HEK293 (cell line): ENCODE measurements at regions not wholly inside any gene's neighbourhood (a gene's known extent, or its start where the extent isn't known, plus 50 kb on each side); places are given as distances from the start of the nearest gene placed in this dataset.

Experiments used
- CTCF ChIA-PET: fragments of 350-600 bp; formaldehyde crosslinking; extraction: SDS; loops from one replicate; lab custom pipeline; 2021; ENCODE audit warnings: antibody characterized with exemption; lab: Yijun Ruan, JAX
- POLR2A ChIA-PET: fragments of 300-600 bp; formaldehyde crosslinking; extraction: SDS; loops from one replicate; lab custom pipeline; 2020; ENCODE audit warnings: antibody characterized with exemption, inconsistent platforms; lab: Yijun Ruan, JAX
- H3K27ac ChIP-seq: fragments of 200-500 bp; sonication (Bioruptor generic); 2 replicates; pipeline ENCODE4 v1.5.1; 2014; ENCODE audit warnings: low read depth, low read length, control low read depth, inconsistent platforms; ENCODE audit errors: extremely low read depth
- H3K36me3 ChIP-seq, 2 experiments: fragments of 200-500 bp in 1 of 2; sonication (Bioruptor generic) in 1 of 2; 1 replicate in 1 of 2; 2 replicates in 1 of 2; pipeline ENCODE4 v1.5.1; 2014 to 2017; ENCODE audit warnings: inconsistent platforms in 2 of 2, low read length in 2 of 2; ENCODE audit not compliant: control insufficient read depth in 2 of 2, insufficient read depth in 1 of 2
- H3K4me1 ChIP-seq: fragments of 200-500 bp; sonication (Bioruptor generic); 2 replicates; pipeline ENCODE4 v1.5.1; 2014; ENCODE audit warnings: mild to moderate bottlenecking, low read length, inconsistent platforms; ENCODE audit not compliant: control insufficient read depth, insufficient read depth
- H3K4me3 ChIP-seq: 2 replicates; pipeline ENCODE4 v1.5.1; 2011; ENCODE audit warnings: low read depth, mild to moderate bottlenecking, control low read depth, low read length, moderate library complexity
- H3K9me3 ChIP-seq: fragments of 200-500 bp; sonication (Bioruptor generic); 2 replicates; pipeline ENCODE4 v1.5.1; 2014; ENCODE audit warnings: low read depth, low read length, inconsistent platforms; ENCODE audit not compliant: control insufficient read depth, insufficient read depth
- GLI4 ChIP-seq: fragments of 450-650 bp; formaldehyde crosslinking; IDR thresholded peaks from 2 replicates; pipeline ENCODE4 v1.5.1; 2016; ENCODE audit warnings: missing biosample characterization, missing genetic modification characterization
- GLIS1 ChIP-seq: fragments of 450-650 bp; formaldehyde crosslinking; IDR thresholded peaks from 2 replicates; pipeline ENCODE4 v1.5.1; 2016; ENCODE audit warnings: missing biosample characterization, missing genetic modification characterization
- HOXC10 ChIP-seq: sonication (generic); formaldehyde crosslinking; IDR thresholded peaks from 2 replicates; pipeline ENCODE4 v1.8.1; 2023; ENCODE audit warnings: mild to moderate bottlenecking, missing genetic modification reagents
- HOXD13 ChIP-seq: sonication (generic); formaldehyde crosslinking; IDR thresholded peaks from 2 replicates; pipeline ENCODE4 v1.8.0; 2022; ENCODE audit warnings: missing genetic modification reagents, borderline replicate concordance
- KLF1 ChIP-seq: fragments of 450-650 bp; formaldehyde crosslinking; IDR thresholded peaks from 2 replicates; pipeline ENCODE4 v1.5.1; 2016; ENCODE audit warnings: missing biosample characterization, missing genetic modification characterization
- KLF16 ChIP-seq: fragments of 450-650 bp; formaldehyde crosslinking; IDR thresholded peaks from 2 replicates; pipeline ENCODE4 v1.5.1; 2017; ENCODE audit warnings: missing biosample characterization, missing genetic modification characterization
- ZBTB11 ChIP-seq: fragments of 450-650 bp; formaldehyde crosslinking; conservative IDR thresholded peaks from 2 replicates; pipeline ENCODE4 v1.5.1; 2016; ENCODE audit warnings: low read depth, missing biosample characterization, missing genetic modification characterization
- ZNF155 ChIP-seq: fragments of 450-650 bp; formaldehyde crosslinking; IDR thresholded peaks from 2 replicates; pipeline ENCODE4 v1.5.1; 2016; ENCODE audit warnings: missing biosample characterization, missing genetic modification characterization
- ZNF202 ChIP-seq: fragments of 450-650 bp; formaldehyde crosslinking; IDR thresholded peaks from 2 replicates; pipeline ENCODE4 v1.5.1; 2016; ENCODE audit warnings: missing biosample characterization, missing genetic modification characterization, borderline replicate concordance
- ZNF211 ChIP-seq: fragments of 450-650 bp; formaldehyde crosslinking; IDR thresholded peaks from 2 replicates; pipeline ENCODE4 v1.5.1; 2016; ENCODE audit warnings: low read depth, missing biosample characterization, missing genetic modification characterization
- ZNF433 ChIP-seq: fragments of 450-650 bp; formaldehyde crosslinking; IDR thresholded peaks from 2 replicates; pipeline ENCODE4 v1.5.1; 2016; ENCODE audit warnings: missing biosample characterization, missing genetic modification characterization, low read depth
- ZNF473 ChIP-seq: fragments of 450-650 bp; formaldehyde crosslinking; IDR thresholded peaks from 2 replicates; pipeline ENCODE4 v1.5.1; 2017; ENCODE audit warnings: missing biosample characterization, missing genetic modification characterization
- ZNF510 ChIP-seq: fragments of 450-650 bp; formaldehyde crosslinking; IDR thresholded peaks from 2 replicates; pipeline ENCODE4 v1.5.1; 2018; ENCODE audit warnings: mild to moderate bottlenecking, missing genetic modification characterization, missing biosample characterization; ENCODE audit not compliant: insufficient replicate concordance
- ZNF521 ChIP-seq: fragments of 450-650 bp; formaldehyde crosslinking; IDR thresholded peaks from 2 replicates; pipeline ENCODE4 v1.5.1; 2017; ENCODE audit warnings: missing biosample characterization, mild to moderate bottlenecking, missing genetic modification characterization
- ZNF548 ChIP-seq: fragments of 450-650 bp; formaldehyde crosslinking; IDR thresholded peaks from 2 replicates; pipeline ENCODE4 v1.5.1; 2016; ENCODE audit warnings: missing biosample characterization, missing genetic modification characterization
- ZNF549 ChIP-seq: fragments of 450-650 bp; IDR thresholded peaks from 2 replicates; pipeline ENCODE4 v1.5.1; 2018; ENCODE audit warnings: missing biosample characterization, missing genetic modification characterization, mild to moderate bottlenecking, inconsistent platforms, moderate library complexity
- ZNF560 ChIP-seq: fragments of 450-650 bp; formaldehyde crosslinking; IDR thresholded peaks from 2 replicates; pipeline ENCODE4 v1.5.1; 2017; ENCODE audit warnings: missing biosample characterization, missing genetic modification characterization, borderline replicate concordance
- ZNF571 ChIP-seq: fragments of 450-650 bp; formaldehyde crosslinking; IDR thresholded peaks from 2 replicates; pipeline ENCODE4 v1.5.0; 2017; ENCODE audit warnings: missing biosample characterization, missing genetic modification characterization
- ZNF626 ChIP-seq: fragments of 450-650 bp; sonication (Bioruptor Pico); formaldehyde crosslinking; IDR thresholded peaks from 2 replicates; pipeline ENCODE4 v1.5.1; 2018; ENCODE audit warnings: missing biosample characterization, missing genetic modification characterization, inconsistent platforms
- ZNF830 ChIP-seq: fragments of 450-650 bp; IDR thresholded peaks from 2 replicates; pipeline ENCODE4 v1.5.0; 2018; ENCODE audit warnings: missing biosample characterization, missing genetic modification characterization, low read depth, mild to moderate bottlenecking, moderate library complexity
- ZSCAN5A ChIP-seq: fragments of 450-650 bp; formaldehyde crosslinking; IDR thresholded peaks from 2 replicates; pipeline ENCODE4 v1.5.1; 2016; ENCODE audit warnings: missing biosample characterization, missing genetic modification characterization
- TF ChIP-seq, protein P1 (sequence below): fragments of 450-650 bp; formaldehyde crosslinking; IDR thresholded peaks from 2 replicates; pipeline ENCODE4 v1.5.1; 2016; ENCODE audit warnings: missing biosample characterization, missing genetic modification characterization
- TF ChIP-seq, protein P2 (sequence below): fragments of 450-650 bp; formaldehyde crosslinking; IDR thresholded peaks from 2 replicates; pipeline ENCODE4 v1.5.1; 2016; ENCODE audit warnings: missing biosample characterization, missing genetic modification characterization
- TF ChIP-seq, protein P3 (sequence below): fragments of 450-650 bp; formaldehyde crosslinking; IDR thresholded peaks from 2 replicates; pipeline ENCODE4 v1.5.1; 2016; ENCODE audit warnings: missing biosample characterization, missing genetic modification characterization

- ChIA-PET CTCF (no interaction called here), POLR2A (no interaction called here)
- no peak overlapping the region for H3K27ac ChIP-seq
Observed at GRCh38 chr17:70687421-70687820, 518.1 kb downstream of the KCNJ2 start.

GRCh38 chr17:70691150-70691549 lies 521.8 kb downstream of the KCNJ2 start:
- Histone ChIP-seq H3K27ac (no peak overlapping the region), H3K9me3 (no peaks in the 10 kb centered on the region), H3K36me3 (no peaks in the 10 kb centered on the region), H3K4me1 (no peaks in the 10 kb centered on the region), H3K4me3 (no peak overlapping the region)
- ChIA-PET CTCF (interaction anchor here (0.7 kb wide), 1 partner anchor 546 kb away, joined by 3 read pairs; no protein-coding TSS in a partner anchor), POLR2A (no interaction called here)
- TF ChIP-seq HOXD13 (CRISPR knock-in tag) (no peak), ZBTB11 (tag by site-specific recombination) (no peak), ZNF549 (no peak), ZNF211 (tag by site-specific recombination) (no peak), ZNF433 (tag by site-specific recombination) (no peak)

More at GRCh38 chr17:70687421-70687820, 518.1 kb downstream of the KCNJ2 start:
- Histone ChIP-seq H3K4me1 (no peaks in the 10 kb centered on the region), H3K4me3 (no peak overlapping the region), H3K9me3 (no peaks in the 10 kb centered on the region), H3K36me3 (no peaks in the 10 kb centered on the region)
- TF ChIP-seq KLF1 (no peak), ZNF830 (tag by site-specific recombination) (no peak), ZNF548 (tag by site-specific recombination) (no peak), HOXD13 (CRISPR knock-in tag) (no peak), GLIS1 (tag by site-specific recombination) (no peak), ZNF560 (tag by site-specific recombination) (no peak), HOXC10 (CRISPR knock-in tag) (no peak), ZNF155 (tag by site-specific recombination) (no peak), GLI4 (tag by site-specific recombination) (no peak), ZNF521 (tag by site-specific recombination) (no peak), ZNF626 (tag by site-specific recombination) (no peak), ZNF510 (tag by site-specific recombination) (no peak), ZNF473 (tag by site-specific recombination) (no peak), KLF16 (tag by site-specific recombination) (no peak), ZNF571 (no peak), ZNF202 (no peak), ZSCAN5A (tag by site-specific recombination) (no peak)
- TF ChIP-seq, protein P1, sequence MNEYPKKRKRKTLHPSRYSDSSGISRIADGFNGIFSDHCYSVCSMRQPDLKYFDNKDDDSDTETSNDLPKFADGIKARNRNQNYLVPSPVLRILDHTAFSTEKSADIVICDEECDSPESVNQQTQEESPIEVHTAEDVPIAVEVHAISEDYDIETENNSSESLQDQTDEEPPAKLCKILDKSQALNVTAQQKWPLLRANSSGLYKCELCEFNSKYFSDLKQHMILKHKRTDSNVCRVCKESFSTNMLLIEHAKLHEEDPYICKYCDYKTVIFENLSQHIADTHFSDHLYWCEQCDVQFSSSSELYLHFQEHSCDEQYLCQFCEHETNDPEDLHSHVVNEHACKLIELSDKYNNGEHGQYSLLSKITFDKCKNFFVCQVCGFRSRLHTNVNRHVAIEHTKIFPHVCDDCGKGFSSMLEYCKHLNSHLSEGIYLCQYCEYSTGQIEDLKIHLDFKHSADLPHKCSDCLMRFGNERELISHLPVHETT (tag by site-specific recombination) = no peak
- TF ChIP-seq, protein P2, sequence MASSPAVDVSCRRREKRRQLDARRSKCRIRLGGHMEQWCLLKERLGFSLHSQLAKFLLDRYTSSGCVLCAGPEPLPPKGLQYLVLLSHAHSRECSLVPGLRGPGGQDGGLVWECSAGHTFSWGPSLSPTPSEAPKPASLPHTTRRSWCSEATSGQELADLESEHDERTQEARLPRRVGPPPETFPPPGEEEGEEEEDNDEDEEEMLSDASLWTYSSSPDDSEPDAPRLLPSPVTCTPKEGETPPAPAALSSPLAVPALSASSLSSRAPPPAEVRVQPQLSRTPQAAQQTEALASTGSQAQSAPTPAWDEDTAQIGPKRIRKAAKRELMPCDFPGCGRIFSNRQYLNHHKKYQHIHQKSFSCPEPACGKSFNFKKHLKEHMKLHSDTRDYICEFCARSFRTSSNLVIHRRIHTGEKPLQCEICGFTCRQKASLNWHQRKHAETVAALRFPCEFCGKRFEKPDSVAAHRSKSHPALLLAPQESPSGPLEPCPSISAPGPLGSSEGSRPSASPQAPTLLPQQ (tag by site-specific recombination) = no peak
- TF ChIP-seq, protein P3, sequence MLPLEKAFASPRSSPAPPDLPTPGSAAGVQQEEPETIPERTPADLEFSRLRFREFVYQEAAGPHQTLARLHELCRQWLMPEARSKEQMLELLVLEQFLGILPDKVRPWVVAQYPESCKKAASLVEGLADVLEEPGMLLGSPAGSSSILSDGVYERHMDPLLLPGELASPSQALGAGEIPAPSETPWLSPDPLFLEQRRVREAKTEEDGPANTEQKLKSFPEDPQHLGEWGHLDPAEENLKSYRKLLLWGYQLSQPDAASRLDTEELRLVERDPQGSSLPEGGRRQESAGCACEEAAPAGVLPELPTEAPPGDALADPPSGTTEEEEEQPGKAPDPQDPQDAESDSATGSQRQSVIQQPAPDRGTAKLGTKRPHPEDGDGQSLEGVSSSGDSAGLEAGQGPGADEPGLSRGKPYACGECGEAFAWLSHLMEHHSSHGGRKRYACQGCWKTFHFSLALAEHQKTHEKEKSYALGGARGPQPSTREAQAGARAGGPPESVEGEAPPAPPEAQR (tag by site-specific recombination) = no peak
- TF ChIP-seq, all 188 proteins: peak for 0
